ENCODE measurements at regions not wholly inside any gene's neighbourhood (a gene's known extent, or its start where the extent isn't known, plus 50 kb on each side); places are given as distances from the start of the nearest gene placed in this dataset.

GRCh38 chr12:25716842-25717241 is 163.8 kb upstream of the LMNTD1 start:
- no peak for DNase-seq

- no peak for DNase-seq
Measured at GRCh38 chr12:25717552-25717951, 164.5 kb upstream of the LMNTD1 start.

GRCh38 chr12:25718081-25718731 is 165.1 kb upstream of the LMNTD1 start:
- DNase-seq, result no peak

GRCh38 chr12:25719505-25719904 is 166.4 kb upstream of the LMNTD1 start:
- DNase-seq, result no peak

DNA sequence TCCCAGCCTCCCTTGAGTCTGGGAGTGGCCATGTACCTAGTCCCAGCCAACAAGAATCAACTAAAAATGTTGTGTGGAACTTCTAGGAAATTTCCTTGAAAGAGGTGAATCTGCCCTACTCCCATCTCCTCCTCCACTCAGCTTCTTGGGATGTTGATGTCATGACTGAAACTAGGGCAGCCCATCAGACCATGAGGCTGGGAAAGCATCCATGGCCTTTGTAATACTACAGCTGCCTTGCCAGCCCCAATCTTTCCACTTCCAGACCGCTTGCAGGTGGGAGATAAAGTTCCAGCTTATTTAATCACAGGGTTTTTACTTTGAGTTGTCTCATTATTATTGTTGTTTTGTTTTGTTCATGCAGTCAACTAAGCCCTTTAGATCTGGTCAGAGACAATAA is 170.3 kb upstream of the LMNTD1 start:
- no peak for DNase-seq

- DNase-seq, result no peak
Measured at GRCh38 chr12:25723921-25724491, 170.9 kb upstream of the LMNTD1 start.

GRCh38 chr12:25725470-25725869 is 172.4 kb upstream of the LMNTD1 start:
- no peak for DNase-seq

GRCh38 chr12:25725931-25726330 is 172.8 kb upstream of the LMNTD1 start:
- no peak for DNase-seq

DNA sequence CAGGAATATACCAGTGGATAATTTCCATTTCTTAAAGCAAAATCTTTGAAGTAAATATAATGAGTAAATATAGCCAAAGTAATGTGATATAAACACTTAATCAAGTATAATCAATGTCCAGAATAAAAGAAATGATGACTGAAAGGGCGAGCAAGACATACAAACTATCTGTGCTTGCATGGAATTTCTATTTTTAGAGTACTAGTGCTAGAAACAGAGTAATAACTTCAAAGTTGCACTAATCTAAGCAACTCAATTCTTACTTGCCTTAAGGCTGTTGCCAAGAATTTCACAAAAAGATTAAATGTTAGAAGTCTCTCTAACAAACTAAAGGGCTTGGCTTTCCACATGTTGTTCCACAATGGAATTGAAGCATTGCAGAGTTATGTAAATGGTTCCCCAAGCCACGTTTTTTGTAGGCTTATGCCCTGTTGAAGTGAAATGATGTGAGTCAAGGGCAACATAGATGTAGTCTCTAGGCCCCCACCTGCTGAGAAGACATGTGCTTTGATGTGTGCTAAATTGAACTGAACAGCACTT is 175.0 kb upstream of the LMNTD1 start:
- DNase-seq, result no peak

GRCh38 chr12:25730489-25731349 is 177.6 kb upstream of the LMNTD1 start:
- no peak for DNase-seq

GRCh38 chr12:25733541-25733940 is 180.5 kb upstream of the LMNTD1 start:
- DNase-seq, result no peak

- no peak for DNase-seq
Measured at GRCh38 chr12:25734529-25735180, 181.6 kb upstream of the LMNTD1 start.

GRCh38 chr12:25740617-25741016 is 187.5 kb upstream of the LMNTD1 start:
- no peak for DNase-seq

GRCh38 chr12:25741917-25742316 is 188.8 kb upstream of the LMNTD1 start:
- no peak for DNase-seq

DNA sequence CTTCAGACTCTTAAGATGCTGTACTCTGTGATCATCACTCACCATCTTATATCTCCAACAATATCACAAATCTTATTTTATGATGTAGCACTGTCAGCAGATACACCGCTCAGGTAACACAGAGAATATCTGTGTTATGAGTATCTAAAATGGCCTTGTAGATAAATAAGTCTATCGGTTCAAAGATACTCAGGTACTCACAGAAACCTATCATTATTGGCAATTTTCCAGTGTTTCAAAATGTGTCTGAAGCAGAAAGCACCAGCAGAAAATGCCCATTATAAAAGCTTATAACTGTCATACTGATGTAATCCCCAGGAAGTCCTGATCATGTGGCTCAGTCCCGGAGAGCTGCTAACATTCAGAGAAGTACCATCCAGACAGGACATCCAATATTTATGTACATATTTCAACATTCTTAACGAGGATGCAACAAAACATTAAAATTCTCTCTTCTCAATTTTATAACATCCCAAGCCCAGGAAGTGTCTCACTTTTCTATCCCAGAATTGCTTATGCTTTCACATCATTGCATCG is 190.7 kb upstream of the LMNTD1 start:
- DNase-seq, result no peak

GRCh38 chr12:25744313-25744712 is 191.2 kb upstream of the LMNTD1 start:
- DNase-seq, result no peak

DNA sequence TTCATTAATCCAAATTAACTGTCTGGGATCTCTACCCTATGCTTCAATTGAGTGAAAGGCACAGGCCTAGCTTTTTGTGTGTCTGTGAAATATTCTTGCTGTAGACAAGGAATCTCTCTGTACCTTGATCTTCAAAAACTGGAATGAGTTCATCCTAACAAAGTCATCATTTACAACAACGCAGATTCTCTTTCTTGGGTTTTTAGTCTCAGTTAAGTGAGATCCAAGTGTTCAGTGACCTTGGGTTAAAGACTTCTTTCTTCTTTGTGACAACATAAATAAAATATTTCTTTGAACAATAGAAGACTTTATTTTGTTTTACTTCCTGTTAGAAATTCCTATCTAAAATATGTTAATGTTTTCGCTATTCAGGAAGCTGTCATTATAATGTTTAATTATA is 192.2 kb upstream of the LMNTD1 start:
- no peak for DNase-seq

DNA sequence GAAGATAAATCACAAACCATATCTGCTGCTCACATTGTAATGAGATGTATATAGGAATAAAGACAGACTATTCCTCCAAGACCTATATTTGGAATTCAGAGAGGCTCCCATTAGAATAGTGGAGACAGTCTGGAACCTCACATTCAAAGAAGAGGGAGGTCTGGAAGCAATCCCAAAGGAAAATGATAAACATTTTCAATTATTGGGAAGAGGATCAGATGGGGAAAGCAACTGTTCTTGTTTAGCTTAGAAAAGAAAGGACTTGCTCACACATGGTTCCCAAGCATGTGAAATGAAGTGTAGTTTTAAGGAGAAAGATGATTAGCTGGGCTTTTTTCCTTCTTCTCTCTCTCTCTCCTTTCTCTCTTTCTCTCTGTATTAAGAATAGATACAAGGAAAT is 193.0 kb upstream of the LMNTD1 start:
- no peak for DNase-seq

DNA sequence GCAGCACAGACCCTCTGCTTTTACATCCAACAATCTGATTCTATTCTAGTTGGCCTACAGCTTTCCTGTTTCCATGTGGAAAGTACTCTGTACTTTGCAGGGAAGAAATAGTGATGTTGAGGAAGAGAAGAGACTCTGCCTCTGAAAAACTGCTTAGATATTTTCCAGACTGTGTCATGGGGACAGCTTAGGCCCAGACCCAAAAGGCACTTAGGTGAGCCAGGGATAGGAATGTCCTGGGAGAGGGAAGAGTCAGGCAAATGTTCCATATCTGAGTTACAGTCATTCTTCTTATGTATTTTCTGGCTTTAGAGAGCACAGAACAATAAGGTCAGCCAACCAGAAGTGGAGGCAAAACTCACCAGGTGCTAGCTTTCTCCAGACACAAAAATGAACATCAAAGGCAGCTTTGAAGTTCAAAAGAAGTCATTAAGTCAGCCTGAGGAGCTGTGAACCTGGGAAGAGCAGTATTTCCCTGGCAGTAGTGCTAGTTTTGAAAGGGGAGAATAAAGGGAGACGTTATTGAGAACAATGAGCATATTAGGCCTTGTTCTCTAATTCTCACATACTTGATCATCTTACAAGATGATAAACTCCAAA is 199.7 kb upstream of the LMNTD1 start:
- DNase-seq, result no peak

DNA sequence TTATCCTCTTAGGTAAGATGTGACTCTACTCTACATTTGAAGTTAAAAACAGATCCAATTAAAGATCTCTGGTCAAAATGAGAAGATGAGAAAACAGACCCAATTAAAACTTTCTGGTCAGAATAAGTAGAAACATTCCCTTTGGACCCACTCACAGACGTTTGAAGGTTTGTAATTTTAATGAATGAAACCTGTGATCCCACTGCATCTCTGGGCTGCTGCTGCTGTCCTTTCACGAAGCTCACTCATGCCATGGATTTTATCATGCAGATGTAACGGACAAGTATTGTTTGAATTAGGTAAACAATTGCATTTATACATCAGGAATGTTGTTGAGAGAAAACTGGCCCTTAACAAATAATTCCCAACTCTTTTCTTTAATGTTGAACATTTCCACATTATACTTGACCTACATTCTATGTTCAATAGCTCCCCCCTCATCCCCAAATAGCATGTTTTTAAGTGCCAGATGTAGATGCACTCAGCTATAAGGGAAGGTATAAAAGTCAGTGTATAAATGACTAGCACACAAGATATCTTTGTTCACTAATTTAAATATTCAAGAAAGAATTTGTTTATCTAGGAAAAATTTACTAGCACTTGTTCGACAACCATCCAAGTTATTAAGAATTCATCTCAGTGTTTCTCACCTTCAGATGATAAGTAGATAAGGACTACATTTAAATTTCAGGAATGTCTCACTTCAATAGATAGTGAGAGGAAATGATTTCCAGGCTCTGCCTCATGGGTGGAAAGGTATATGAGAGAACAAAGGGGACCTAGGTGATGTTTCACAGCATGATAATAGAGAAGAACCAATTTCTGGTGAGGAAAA is 202.3 kb upstream of the LMNTD1 start:
- no peak for DNase-seq

DNA sequence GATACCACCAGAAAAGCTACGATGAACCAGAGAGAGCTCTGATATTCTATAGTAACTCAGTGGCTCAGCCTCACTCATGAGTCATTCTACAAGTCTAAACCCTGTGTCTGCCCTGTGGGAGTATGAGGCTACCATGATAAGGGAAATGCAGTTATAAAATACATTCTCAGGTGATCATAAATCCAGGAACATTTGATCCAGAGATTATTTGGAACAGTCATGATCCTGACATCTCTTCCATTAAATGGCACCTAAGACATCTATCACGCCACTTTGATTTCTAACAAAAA is 202.6 kb upstream of the RASSF8 start:
- DNase-seq, result no peak
